ENCODE measurements at regions not wholly inside any gene's neighbourhood (a gene's known extent, or its start where the extent isn't known, plus 50 kb on each side); places are given as distances from the start of the nearest gene placed in this dataset.

DNA sequence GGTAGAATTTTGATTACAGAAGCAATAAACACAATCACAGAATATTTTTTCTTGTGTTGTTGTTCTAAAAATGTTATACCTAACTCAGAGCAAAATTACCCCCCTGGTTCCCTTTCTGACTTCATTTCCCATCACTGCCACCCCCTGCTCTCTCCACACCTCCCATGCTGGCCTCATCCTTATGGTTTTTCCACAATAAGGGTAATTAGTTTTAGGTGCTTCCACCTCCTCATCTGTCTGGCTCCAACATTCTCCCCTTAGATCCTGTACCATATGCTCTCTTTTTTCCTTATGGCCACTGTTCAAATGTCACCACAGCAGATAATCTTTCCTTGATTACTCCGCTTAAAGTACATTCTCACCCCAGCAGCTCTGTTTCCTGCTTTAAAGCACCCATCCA is 2208.6 kb downstream of the MRPL39 start:
- Histone ChIP-seq H3K27me3 (ENCODE audit: insufficient read depth, low read length) (no peaks in the 10 kb centered on the region), H3K79me2 (ENCODE audit: insufficient read depth, low read length) (no peaks in the 10 kb centered on the region), H4K20me1 (ENCODE audit: insufficient read depth, low read length) (no peaks in the 10 kb centered on the region), H2AFZ (ENCODE audit: low read length) (no peak overlapping the region), H3K36me3 (ENCODE audit: insufficient read depth, low read length) (no peaks in the 10 kb centered on the region), H3K4me3 (ENCODE audit: insufficient read depth, low read length) (no peak overlapping the region), H3K4me2 (ENCODE audit: insufficient read depth, low read length) (no peak overlapping the region), H3K27ac (ENCODE audit: low read depth, low read length) (no peak overlapping the region), H3K9me3 (ENCODE audit: low read depth, low read length) (peaks cover 2% of the 10 kb centered on the region), H3K4me1 (ENCODE audit: insufficient read depth, low read length) (no peaks in the 10 kb centered on the region)
- TF ChIP-seq, protein P1, sequence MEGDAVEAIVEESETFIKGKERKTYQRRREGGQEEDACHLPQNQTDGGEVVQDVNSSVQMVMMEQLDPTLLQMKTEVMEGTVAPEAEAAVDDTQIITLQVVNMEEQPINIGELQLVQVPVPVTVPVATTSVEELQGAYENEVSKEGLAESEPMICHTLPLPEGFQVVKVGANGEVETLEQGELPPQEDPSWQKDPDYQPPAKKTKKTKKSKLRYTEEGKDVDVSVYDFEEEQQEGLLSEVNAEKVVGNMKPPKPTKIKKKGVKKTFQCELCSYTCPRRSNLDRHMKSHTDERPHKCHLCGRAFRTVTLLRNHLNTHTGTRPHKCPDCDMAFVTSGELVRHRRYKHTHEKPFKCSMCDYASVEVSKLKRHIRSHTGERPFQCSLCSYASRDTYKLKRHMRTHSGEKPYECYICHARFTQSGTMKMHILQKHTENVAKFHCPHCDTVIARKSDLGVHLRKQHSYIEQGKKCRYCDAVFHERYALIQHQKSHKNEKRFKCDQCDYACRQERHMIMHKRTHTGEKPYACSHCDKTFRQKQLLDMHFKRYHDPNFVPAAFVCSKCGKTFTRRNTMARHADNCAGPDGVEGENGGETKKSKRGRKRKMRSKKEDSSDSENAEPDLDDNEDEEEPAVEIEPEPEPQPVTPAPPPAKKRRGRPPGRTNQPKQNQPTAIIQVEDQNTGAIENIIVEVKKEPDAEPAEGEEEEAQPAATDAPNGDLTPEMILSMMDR (IDR thresholded peaks at IDR 0.05; ENCODE audit: extremely low read depth, low read depth, low read length), result no peak
- no peak for DNase-seq (ENCODE audit: insufficient read length, low spot score, missing footprints)

DNA sequence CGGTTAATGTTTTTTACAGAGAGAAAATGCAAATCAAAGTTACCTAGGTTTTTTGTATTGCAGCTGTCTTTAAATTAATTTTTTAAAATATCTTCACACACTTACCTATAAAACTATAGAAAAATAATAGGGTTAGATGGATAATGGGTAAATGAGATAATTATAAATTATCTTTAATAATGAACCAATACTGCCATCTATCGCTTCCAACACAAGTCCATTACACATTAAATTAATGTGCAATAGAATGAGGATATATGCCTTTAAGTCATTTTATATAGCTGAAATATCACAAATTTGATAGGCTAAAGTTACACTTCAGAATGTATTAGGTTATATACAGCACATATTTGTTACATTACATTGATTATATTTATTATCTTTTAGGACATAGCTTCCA is 2212.8 kb downstream of the MRPL39 start:
- H3K9me3 ChIP-seq (ENCODE audit: low read depth, low read length), result peaks cover 10% of the 10 kb centered on the region
- TF ChIP-seq, protein P1 (IDR thresholded peaks at IDR 0.05; ENCODE audit: extremely low read depth, low read depth, low read length), result no peak
- no peaks in the 10 kb centered on the region for H3K36me3 ChIP-seq (ENCODE audit: insufficient read depth, low read length)
- DNase-seq (ENCODE audit: insufficient read length, low spot score, missing footprints), result no peak
- no peak overlapping the region for H3K4me3 ChIP-seq (ENCODE audit: insufficient read depth, low read length)
- no peaks in the 10 kb centered on the region for H3K4me1 ChIP-seq (ENCODE audit: insufficient read depth, low read length)
- no peak overlapping the region for H3K4me2 ChIP-seq (ENCODE audit: insufficient read depth, low read length)
- H3K27me3 ChIP-seq (ENCODE audit: insufficient read depth, low read length), result no peaks in the 10 kb centered on the region
- H4K20me1 ChIP-seq (ENCODE audit: insufficient read depth, low read length), result no peaks in the 10 kb centered on the region
- no peak overlapping the region for H2AFZ ChIP-seq (ENCODE audit: low read length)
- H3K27ac ChIP-seq (ENCODE audit: low read depth, low read length), result no peak overlapping the region
- H3K79me2 ChIP-seq (ENCODE audit: insufficient read depth, low read length), result no peaks in the 10 kb centered on the region

DNA sequence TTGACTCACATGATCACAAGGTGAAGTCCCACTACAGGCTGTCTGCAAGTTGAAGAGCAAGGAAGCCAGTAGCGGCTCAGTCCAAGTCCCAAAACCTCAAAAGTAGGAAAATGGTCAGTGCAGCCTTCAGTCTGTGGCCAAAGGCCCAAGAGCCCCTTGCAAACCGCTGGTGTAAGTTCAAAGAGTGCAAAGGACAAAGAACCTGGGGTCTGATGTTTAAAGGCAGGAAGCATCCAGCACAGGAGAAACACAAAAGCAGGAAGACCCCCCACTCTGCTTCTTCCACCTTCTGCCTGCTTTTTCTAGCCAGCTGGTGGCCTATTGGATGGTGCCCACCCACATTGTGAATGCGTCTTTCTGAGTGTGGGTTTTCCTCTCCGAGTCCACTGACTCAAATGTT is 2222.6 kb downstream of the MRPL39 start:
- Histone ChIP-seq H2AFZ (ENCODE audit: low read length) (no peak overlapping the region), H3K79me2 (ENCODE audit: insufficient read depth, low read length) (no peaks in the 10 kb centered on the region), H3K4me1 (ENCODE audit: insufficient read depth, low read length) (no peaks in the 10 kb centered on the region), H3K4me2 (ENCODE audit: insufficient read depth, low read length) (no peak overlapping the region), H3K27me3 (ENCODE audit: insufficient read depth, low read length) (no peaks in the 10 kb centered on the region), H4K20me1 (ENCODE audit: insufficient read depth, low read length) (no peaks in the 10 kb centered on the region), H3K36me3 (ENCODE audit: insufficient read depth, low read length) (no peaks in the 10 kb centered on the region), H3K27ac (ENCODE audit: low read depth, low read length) (no peak overlapping the region), H3K9me3 (ENCODE audit: low read depth, low read length) (no peaks in the 10 kb centered on the region), H3K4me3 (ENCODE audit: insufficient read depth, low read length) (no peak overlapping the region)
- no peak for DNase-seq (ENCODE audit: insufficient read length, low spot score, missing footprints)
- TF ChIP-seq, protein P1 (IDR thresholded peaks at IDR 0.05; ENCODE audit: extremely low read depth, low read depth, low read length), result no peak

DNA sequence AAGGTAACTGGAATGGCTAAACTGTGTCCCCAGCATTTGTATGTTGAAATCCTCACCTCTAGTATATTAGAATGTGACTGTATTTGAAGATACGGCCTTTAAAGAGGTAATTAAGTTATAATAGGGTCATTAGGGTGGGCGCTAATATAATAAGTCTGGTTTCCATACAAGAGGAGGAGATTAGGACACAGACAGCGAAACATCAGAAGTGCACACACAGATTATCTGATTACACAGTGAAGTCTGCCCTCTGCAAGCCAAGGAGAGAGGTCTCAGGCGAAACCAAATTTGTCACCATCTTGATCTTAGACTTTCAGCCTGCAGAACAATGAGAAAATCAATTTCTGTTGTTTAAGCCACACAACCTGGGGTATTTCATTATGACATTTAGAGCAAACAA is 2233.1 kb downstream of the MRPL39 start:
- Histone ChIP-seq H4K20me1 (ENCODE audit: insufficient read depth, low read length) (no peaks in the 10 kb centered on the region), H3K27me3 (ENCODE audit: insufficient read depth, low read length) (no peaks in the 10 kb centered on the region), H2AFZ (ENCODE audit: low read length) (no peak overlapping the region), H3K4me3 (ENCODE audit: insufficient read depth, low read length) (no peak overlapping the region), H3K36me3 (ENCODE audit: insufficient read depth, low read length) (no peaks in the 10 kb centered on the region), H3K27ac (ENCODE audit: low read depth, low read length) (no peak overlapping the region), H3K9me3 (ENCODE audit: low read depth, low read length) (peaks cover 2% of the 10 kb centered on the region), H3K4me1 (ENCODE audit: insufficient read depth, low read length) (no peaks in the 10 kb centered on the region), H3K4me2 (ENCODE audit: insufficient read depth, low read length) (no peak overlapping the region), H3K79me2 (ENCODE audit: insufficient read depth, low read length) (no peaks in the 10 kb centered on the region)
- no peak for DNase-seq (ENCODE audit: insufficient read length, low spot score, missing footprints)
- TF ChIP-seq, protein P1 (IDR thresholded peaks at IDR 0.05; ENCODE audit: extremely low read depth, low read depth, low read length), result no peak
